ENCODE measurements at regions not wholly inside any gene's neighbourhood (a gene's known extent, or its start where the extent isn't known, plus 50 kb on each side); places are given as distances from the start of the nearest gene placed in this dataset.

- Mint-ChIP-seq H3K4me3 (no peak overlapping the region), H3K27me3 (no peaks in the 10 kb centered on the region)
- no peak for TF ChIP-seq CTCF (IDR thresholded peaks at IDR 0.05)
Measured at GRCh38 chr5:4523038-4523437, 617.1 kb upstream of the ADAMTS16 start.

GRCh38 chr5:4531756-4532704 lies 608.1 kb upstream of the ADAMTS16 start:
- H3K9me3 Mint-ChIP-seq = peaks cover 3% of the 10 kb centered on the region
- H3K4me3 Mint-ChIP-seq = no peak overlapping the region
- no peaks in the 10 kb centered on the region for H3K36me3 Mint-ChIP-seq (ENCODE audit: low read depth)
- POLR2A ChIA-PET = no interaction called here
- no peaks in the 10 kb centered on the region for H3K27me3 Mint-ChIP-seq
- CTCF ChIA-PET = no interaction called here
- no peak overlapping the region for H3K27ac Mint-ChIP-seq
- intact Hi-C loops (cut with micrococcal nuclease) = no loop called here
- ATAC-seq = no peak
- no peaks in the 10 kb centered on the region for H3K4me1 Mint-ChIP-seq (ENCODE audit: low read depth)
- no peak for TF ChIP-seq CTCF (IDR thresholded peaks at IDR 0.05)
- no peak for DNase-seq

More at GRCh38 chr5:4523038-4523437, 617.1 kb upstream of the ADAMTS16 start:
- H3K27ac Mint-ChIP-seq = no peak overlapping the region
- intact Hi-C loops (cut with micrococcal nuclease) = no loop called here
- no peaks in the 10 kb centered on the region for H3K36me3 Mint-ChIP-seq (ENCODE audit: low read depth)
- POLR2A ChIA-PET = no interaction called here
- H3K4me1 Mint-ChIP-seq (ENCODE audit: low read depth) = no peaks in the 10 kb centered on the region
- no peak for ATAC-seq
- H3K9me3 Mint-ChIP-seq = peaks cover 4% of the 10 kb centered on the region
- CTCF ChIA-PET = no interaction called here
- no peak for DNase-seq

GRCh38 chr5:4532705-4533080 lies 607.4 kb upstream of the ADAMTS16 start:
- Mint-ChIP-seq H3K27ac (no peak overlapping the region), H3K4me1 (ENCODE audit: low read depth) (no peaks in the 10 kb centered on the region), H3K4me3 (no peak overlapping the region), H3K27me3 (no peaks in the 10 kb centered on the region), H3K9me3 (peaks cover 5% of the 10 kb centered on the region), H3K36me3 (ENCODE audit: low read depth) (no peaks in the 10 kb centered on the region)
- intact Hi-C loops (cut with micrococcal nuclease) = no loop called here
- no peak for DNase-seq
- no peak for ATAC-seq
- ChIA-PET POLR2A (no interaction called here), CTCF (no interaction called here)
- TF ChIP-seq CTCF (IDR thresholded peaks at IDR 0.05) = no peak

GRCh38 chr5:4533457-4534105 lies 606.5 kb upstream of the ADAMTS16 start:
- H3K27ac Mint-ChIP-seq = no peak overlapping the region
- H3K4me1 Mint-ChIP-seq (ENCODE audit: low read depth) = no peaks in the 10 kb centered on the region
- POLR2A ChIA-PET = no interaction called here
- ATAC-seq = no peak
- H3K4me3 Mint-ChIP-seq = no peak overlapping the region
- H3K9me3 Mint-ChIP-seq = peaks cover 6% of the 10 kb centered on the region
- intact Hi-C loops (cut with micrococcal nuclease) = no loop called here
- CTCF ChIA-PET = no interaction called here
- no peak for DNase-seq
- no peaks in the 10 kb centered on the region for H3K27me3 Mint-ChIP-seq
- TF ChIP-seq CTCF (IDR thresholded peaks at IDR 0.05) = no peak
- no peaks in the 10 kb centered on the region for H3K36me3 Mint-ChIP-seq (ENCODE audit: low read depth)

GRCh38 chr5:4537489-4537888 lies 602.6 kb upstream of the ADAMTS16 start:
- intact Hi-C loops (cut with micrococcal nuclease) = no loop called here
- no peak for DNase-seq
- TF ChIP-seq CTCF (IDR thresholded peaks at IDR 0.05) = no peak
- CTCF ChIA-PET = no interaction called here
- Mint-ChIP-seq H3K36me3 (ENCODE audit: low read depth) (no peaks in the 10 kb centered on the region), H3K27me3 (no peaks in the 10 kb centered on the region), H3K27ac (no peak overlapping the region), H3K9me3 (peaks cover 7% of the 10 kb centered on the region), H3K4me3 (no peak overlapping the region), H3K4me1 (ENCODE audit: low read depth) (no peaks in the 10 kb centered on the region)
- POLR2A ChIA-PET = no interaction called here
- no peak for ATAC-seq
